Kasumi-1 (cell line): ENCODE measurements at regions not wholly inside any gene's neighbourhood (a gene's known extent, or its start where the extent isn't known, plus 50 kb on each side); places are given as distances from the start of the nearest gene placed in this dataset.

ENCODE experiments used
- DNase-seq, 2 experiments: peaks; one replicate each; lab custom pipeline; 2025; lab: John Stamatoyannopoulos, UW

- no peak for DNase-seq
Observed at GRCh38 chr16:86632206-86632605, 53.9 kb downstream of the FOXL1 start.

DNA sequence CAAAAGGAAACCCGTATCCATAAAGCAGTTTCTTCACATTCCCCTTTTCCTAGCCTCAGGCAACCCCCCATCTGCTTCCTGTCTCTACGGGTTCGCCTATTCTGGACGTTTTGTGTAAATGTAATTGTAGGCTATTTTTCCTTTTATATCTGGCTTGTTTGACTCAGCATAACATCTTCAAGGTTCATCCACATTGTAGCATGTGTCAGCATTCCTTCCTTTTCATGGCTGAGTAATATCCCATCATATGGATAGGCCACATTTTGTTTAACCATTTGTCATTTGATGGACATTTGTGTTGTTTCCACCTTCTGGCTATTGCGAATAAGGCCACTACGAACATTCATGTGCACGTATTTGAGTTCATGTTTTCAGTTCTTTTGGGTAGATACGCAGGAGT is 54.6 kb downstream of the FOXL1 start:
- DNase-seq, result no peak

GRCh38 chr16:86634292-86634691 is 55.9 kb downstream of the FOXL1 start:
- DNase-seq, result no peak

- DNase-seq, result no peak
Observed at GRCh38 chr16:86635176-86635876, 57.0 kb downstream of the FOXL1 start.

DNA sequence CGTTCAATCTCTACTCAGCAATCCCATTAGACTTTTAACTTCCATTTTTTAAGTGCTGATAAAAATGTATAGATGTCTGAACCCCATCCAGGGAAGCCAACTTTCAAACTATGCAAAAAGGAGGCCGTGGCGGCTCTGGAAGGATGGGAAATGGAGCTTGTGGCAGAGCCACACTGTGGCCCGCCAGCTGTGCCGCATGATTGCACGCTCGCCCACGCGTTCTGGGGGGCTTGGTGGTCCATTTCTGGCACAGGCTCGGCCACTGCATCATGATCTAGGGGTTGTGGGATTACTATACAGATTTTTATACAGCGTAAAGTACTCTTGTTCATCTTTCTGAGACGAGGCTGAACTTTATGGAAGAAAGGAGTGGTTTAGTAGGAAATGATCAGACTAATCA is 57.6 kb downstream of the FOXL1 start:
- no peak for DNase-seq

- no peak for DNase-seq
Observed at GRCh38 chr16:86637744-86638143, 59.4 kb downstream of the FOXL1 start.

GRCh38 chr16:86638642-86639041 is 60.3 kb downstream of the FOXL1 start:
- no peak for DNase-seq

DNA sequence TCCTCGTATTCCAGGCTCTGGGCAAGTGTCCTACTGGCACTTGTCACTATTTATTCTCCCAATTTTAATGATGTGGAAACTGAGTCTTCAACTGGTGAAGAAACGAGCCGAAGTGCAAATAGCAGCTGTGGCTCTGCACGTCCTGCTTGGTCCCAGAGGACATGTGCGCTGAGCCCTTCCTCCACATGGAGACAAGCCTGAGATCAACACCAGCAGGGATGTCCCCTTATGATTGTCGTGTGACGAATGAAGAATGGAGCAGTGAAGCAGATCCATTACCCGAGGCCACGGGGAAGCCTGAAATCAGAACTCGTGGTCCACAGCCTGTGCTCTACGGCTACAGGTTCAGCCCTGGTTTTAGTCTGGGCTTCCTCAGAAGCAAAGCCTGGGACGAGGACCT is 61.0 kb downstream of the FOXL1 start:
- no peak for DNase-seq

DNA sequence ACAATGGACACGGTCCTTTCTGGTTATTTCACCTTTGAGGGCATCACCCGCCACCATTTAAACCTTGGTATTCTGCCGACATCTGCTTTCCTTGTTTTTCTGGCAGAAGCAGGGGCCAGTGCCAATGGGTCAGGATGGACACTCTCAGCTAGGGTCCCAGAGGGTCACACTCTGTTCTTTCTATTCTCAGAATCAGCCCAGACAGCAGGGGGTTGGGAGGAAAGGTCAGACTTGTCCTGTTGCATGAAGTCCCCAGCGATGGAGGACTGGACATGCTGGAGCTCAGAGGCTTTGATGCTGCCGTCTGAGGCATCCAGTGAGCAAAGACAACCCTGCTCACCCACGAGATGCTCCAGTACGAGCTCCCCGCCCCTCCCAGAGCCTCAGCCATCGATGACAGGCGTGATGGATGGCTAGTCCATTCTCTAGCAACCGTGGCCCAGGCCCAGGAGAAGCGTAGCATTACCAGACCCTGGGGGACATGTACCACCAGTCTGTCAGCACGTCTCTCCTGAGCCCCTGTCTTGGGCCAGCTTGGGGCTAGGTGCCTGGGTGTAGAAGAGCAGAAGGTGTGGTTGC is 62.0 kb downstream of the FOXL1 start:
- DNase-seq, result no peak

- DNase-seq, result no peak
Observed at GRCh38 chr16:86642087-86642486, 63.7 kb downstream of the FOXL1 start.

GRCh38 chr16:86643671-86644070 is 65.3 kb downstream of the FOXL1 start:
- DNase-seq, result no peak

DNA sequence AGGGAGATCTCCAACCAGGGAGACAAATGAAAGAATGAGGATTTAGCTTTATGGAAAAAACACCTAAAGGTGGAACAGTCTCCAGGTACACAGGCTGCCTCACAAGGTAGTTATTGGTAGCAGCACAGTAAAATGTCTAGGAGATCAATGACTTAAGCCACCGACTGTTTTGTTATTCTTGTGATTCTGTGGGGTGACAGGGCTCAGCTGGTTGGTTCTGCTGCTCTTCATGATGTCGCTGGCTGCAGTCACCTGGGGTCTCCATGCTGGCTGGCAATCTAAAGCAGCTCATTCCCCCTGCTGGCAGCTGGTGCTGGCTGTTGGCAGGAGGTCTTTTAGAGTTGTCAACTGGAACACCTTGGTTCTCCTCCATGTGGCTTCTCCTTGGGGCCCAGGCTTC is 69.2 kb downstream of the FOXL1 start:
- DNase-seq, result no peak

DNA sequence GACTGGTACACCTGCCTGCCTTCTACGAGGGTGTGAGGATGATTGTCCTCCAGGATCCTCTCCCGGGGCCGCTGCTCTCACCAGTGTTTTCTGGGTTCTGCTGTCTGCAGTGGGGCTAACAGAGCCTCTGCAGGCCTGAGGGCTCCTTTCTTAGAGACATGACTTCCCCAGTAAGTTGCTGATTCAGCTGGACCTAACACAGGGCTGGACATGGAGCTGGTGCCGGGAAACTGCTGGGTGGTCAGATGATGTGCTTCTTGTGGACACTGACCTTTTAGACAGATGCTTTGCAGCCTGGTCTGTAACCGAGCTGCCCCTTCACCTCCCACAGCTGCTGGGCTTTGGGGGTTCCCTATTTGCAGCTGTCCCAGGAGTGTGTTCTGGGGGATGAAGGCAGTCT is 71.5 kb downstream of the FOXL1 start:
- DNase-seq, result no peak

DNA sequence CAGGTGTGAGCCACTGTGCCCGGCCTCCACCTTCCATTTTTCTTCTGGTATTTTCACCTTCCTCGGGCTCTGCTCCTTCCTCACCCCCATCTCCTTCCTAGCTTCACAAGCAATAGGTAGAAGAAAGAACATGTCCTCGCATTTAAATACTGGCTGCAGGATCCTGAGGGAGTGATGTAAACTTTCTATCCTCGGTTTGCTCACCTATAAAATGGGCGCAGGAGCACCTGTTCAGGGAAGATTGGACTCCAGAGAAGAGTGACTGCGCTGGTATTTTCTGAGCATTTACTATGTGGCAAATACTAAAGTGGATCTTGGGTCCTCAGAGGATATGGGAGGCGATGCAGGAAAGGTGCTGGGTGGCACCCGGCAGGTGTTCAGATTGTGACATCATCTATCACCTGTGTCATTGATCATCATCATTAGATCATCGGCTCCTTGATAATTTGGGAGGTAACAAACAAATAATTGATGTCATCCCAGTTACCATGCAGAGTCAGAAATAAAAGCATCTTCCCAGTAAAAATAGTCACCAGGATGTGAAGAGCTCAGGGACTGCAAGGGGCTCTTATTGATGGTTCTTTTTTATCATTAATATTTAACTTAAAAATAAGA is 72.8 kb downstream of the FOXL1 start:
- no peak for DNase-seq

DNA sequence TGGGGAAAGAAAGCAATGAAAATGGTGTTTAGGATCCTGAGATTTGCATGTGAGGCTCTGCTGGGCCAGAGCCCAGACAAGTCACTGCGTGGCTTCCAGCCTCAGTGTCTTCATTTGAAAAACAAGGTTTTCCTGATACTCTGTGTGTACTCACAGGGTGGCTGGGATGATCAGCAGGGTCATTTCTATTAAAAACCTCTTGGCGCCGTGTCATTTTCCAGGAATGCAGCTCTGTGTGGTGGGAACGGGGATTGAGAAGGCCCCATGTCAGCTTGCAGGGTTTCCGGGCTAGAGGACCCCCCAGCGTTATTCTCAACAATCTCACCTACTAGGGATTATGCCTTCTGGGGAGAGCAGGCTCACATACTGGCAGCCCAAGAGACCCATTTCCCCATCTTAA is 73.5 kb downstream of the FOXL1 start:
- DNase-seq, result no peak

DNA sequence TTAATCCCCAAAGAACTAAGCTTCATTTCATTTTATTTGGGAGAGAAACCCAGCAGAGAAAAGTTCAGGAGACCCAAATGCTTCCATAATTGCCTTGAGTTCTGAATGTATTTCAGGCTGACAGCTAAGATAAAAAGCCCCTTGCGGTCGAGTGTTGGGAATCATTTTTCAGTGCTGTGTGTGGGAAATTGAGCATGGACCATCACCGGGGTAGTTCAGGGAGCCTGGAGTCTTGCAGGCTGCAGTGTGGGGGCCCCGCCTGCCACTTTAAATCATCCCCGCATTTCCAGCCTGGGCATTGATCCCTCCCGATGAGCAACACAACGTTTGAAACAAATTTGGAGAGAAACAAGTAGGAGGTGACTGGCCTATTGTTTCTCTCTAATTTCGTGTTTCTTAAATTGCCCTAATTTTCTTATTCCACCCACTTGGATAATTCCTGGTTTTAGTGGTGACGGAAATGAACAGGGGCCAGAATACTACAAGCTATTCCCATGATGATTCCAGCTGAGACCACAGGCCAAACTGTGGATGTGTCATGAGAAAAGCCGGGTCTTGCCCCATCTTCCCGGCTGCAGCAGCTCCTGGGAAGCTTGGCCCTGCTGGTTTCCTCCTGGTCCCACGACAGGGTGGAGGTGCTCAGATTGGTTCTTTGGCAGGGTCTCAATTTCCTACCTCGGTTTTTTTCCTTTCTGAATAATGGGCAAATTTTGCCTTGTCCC is 75.1 kb downstream of the FOXL1 start:
- DNase-seq, result no peak

GRCh38 chr16:86657972-86658371 is 79.6 kb downstream of the FOXL1 start:
- no peak for DNase-seq

GRCh38 chr16:86660623-86661022 is 82.3 kb downstream of the FOXL1 start:
- DNase-seq, result no peak

GRCh38 chr16:86661706-86662105 is 83.4 kb downstream of the FOXL1 start:
- DNase-seq, result no peak

GRCh38 chr16:86662195-86662594 is 83.8 kb downstream of the FOXL1 start:
- DNase-seq, result no peak

DNA sequence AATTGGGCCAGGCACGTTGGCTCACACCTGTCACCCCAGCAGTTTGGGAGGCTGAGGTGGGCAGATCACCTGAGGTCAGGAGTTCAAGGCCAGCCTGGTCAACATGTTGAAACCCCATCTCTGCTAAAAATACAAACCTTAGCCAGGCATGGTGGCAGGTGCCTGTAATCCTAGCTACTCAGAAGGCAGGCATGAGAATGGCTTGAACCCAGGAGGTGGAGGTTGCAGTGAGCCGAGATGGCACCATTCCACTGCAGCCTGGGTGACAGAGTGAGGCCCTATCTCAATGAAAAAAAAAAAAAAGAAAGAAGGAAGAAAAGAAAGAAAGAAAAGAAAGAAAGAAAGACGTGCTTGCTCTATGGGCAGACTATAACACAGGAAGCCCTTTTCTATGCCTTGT is 84.4 kb downstream of the FOXL1 start:
- DNase-seq, result no peak

DNA sequence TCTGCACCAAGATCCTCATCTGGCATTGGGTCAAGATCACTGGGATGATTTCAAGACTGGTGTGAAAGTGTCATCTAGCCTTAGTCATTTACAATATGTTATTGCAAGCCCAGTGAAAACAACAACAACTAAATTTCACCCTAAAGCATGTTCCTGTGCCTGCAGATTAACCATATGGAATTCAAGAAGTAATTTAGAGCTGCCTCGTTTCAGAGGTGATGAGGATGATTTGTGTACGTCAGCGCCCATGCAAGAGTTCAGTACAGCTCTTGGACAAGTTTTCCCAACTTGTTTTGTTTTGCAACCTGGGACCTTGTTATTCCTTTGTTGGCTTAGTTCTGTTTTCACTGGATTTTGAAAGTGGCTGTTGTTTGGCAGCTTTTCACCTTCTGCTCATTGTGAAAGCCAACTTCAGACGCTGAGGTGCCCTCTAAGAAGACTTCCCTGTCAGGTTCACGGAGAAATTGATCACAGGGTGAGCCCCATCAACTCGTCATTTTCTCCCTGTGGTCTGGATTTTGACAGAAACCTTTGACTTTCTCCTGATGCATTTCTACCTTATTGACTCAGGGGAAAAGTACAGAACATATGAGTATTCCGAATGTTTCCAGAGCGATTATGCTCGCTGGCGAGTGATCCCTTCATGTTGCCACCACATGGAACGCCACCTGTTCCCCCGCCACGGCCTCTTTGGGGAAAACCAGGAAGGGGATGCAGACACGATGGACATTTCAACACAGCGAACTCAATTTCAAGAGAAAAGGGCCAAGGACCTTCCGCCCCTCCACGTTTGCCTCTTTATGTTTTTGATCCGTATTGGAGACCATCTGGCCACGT is 85.6 kb downstream of the FOXL1 start:
- DNase-seq, result no peak
